ENCODE measurements at regions not wholly inside any gene's neighbourhood (a gene's known extent, or its start where the extent isn't known, plus 50 kb on each side); places are given as distances from the start of the nearest gene placed in this dataset.

DNA sequence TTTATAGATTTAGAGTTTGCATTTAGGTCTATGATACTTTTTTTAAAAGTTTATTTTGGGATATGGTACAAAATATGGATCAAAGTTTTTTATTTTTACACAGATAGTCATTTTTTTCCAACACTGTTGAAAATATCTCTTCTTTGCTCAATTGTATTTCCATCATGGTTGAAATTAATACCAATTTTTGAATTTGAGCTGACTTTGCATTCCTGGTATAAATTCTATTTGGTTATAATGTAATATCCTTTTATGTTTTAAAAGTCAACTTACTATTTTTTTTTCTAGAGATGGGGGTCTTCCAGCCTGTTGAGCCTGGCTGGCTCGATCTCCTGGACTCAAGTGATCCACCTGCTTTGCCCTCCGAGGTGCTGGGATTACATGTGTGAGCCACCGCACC, 620.1 kb downstream of the OLFM4 start:
- H3K27me3 ChIP-seq, result no peaks in the 10 kb centered on the region
- H3K9me3 ChIP-seq, result no peaks in the 10 kb centered on the region
- intact Hi-C loops (cut with DNase I), result no loop called here
- H3K4me3 ChIP-seq, result no peak overlapping the region
- TF ChIP-seq, protein P1, sequence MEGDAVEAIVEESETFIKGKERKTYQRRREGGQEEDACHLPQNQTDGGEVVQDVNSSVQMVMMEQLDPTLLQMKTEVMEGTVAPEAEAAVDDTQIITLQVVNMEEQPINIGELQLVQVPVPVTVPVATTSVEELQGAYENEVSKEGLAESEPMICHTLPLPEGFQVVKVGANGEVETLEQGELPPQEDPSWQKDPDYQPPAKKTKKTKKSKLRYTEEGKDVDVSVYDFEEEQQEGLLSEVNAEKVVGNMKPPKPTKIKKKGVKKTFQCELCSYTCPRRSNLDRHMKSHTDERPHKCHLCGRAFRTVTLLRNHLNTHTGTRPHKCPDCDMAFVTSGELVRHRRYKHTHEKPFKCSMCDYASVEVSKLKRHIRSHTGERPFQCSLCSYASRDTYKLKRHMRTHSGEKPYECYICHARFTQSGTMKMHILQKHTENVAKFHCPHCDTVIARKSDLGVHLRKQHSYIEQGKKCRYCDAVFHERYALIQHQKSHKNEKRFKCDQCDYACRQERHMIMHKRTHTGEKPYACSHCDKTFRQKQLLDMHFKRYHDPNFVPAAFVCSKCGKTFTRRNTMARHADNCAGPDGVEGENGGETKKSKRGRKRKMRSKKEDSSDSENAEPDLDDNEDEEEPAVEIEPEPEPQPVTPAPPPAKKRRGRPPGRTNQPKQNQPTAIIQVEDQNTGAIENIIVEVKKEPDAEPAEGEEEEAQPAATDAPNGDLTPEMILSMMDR (IDR thresholded peaks at IDR 0.05), result no peak
- no peak for TF ChIP-seq POLR2A (IDR thresholded peaks at IDR 0.05)
- no peak overlapping the region for H3K27ac ChIP-seq
- DNase-seq, result no peak
- WGBS, 2 donors, result 78 to 79% methylated on average over 3 of the region's 3 CpGs
- no peaks in the 10 kb centered on the region for H3K36me3 ChIP-seq
- H3K4me1 ChIP-seq, result no peaks in the 10 kb centered on the region

DNA sequence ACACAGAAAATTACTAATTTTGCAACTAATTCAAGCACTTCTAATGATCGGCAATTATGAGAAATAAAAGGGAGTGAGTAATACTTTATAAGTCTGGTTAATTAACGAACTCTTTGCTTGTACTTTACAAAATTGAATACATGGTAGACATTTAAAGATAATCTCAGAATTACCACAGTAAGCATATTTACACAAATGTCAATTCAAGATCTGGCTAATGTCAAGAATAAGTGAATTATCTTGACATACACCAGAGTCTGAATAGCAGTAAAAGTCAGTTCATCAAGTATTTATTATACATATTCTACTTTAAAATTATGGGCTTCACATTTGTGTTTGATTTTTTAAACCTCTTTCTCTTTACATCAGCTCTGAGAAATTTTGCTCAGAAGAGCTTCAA, 643.4 kb downstream of the OLFM4 start:
- DNase-seq, result no peak
- TF ChIP-seq POLR2A (IDR thresholded peaks at IDR 0.05), result no peak
- TF ChIP-seq, protein P1 (IDR thresholded peaks at IDR 0.05), result no peak
- intact Hi-C loops (cut with DNase I), result no loop called here
- Histone ChIP-seq H3K36me3 (no peaks in the 10 kb centered on the region), H3K4me3 (no peak overlapping the region), H3K27me3 (no peaks in the 10 kb centered on the region), H3K27ac (no peak overlapping the region), H3K4me1 (no peaks in the 10 kb centered on the region), H3K9me3 (no peaks in the 10 kb centered on the region)
- 56 to 69% methylated on average over 2 of the region's 2 CpGs for WGBS, 2 donors

DNA sequence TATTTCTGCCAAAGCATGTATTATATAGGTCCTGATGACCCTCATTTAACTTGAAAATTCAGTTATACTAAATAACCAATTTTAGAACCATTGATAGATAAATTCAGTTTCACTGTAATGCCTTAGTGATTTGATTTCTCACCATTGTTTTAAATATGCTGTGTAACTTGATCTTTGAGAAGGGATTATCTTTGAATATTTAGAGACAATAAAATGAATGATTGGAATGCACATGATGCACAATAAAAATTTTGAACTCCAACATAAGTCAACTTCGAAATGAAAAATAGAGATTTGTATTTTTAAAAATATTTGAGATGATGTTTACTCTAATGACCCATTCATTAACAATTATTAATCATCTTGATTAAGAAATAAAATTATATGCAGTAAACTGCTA, 654.5 kb downstream of the OLFM4 start:
- H3K9me3 ChIP-seq, result no peaks in the 10 kb centered on the region
- intact Hi-C loops (cut with DNase I), result no loop called here
- H3K27ac ChIP-seq, result no peak overlapping the region
- no peak overlapping the region for H3K4me3 ChIP-seq
- H3K36me3 ChIP-seq, result no peaks in the 10 kb centered on the region
- TF ChIP-seq, protein P1 (IDR thresholded peaks at IDR 0.05), result no peak
- TF ChIP-seq POLR2A (IDR thresholded peaks at IDR 0.05), result no peak
- DNase-seq, result no peak
- no peaks in the 10 kb centered on the region for H3K4me1 ChIP-seq
- H3K27me3 ChIP-seq, result no peaks in the 10 kb centered on the region
- WGBS, 2 donors, result 33 to 38% methylated on average over 1 of the region's 1 CpG

DNA sequence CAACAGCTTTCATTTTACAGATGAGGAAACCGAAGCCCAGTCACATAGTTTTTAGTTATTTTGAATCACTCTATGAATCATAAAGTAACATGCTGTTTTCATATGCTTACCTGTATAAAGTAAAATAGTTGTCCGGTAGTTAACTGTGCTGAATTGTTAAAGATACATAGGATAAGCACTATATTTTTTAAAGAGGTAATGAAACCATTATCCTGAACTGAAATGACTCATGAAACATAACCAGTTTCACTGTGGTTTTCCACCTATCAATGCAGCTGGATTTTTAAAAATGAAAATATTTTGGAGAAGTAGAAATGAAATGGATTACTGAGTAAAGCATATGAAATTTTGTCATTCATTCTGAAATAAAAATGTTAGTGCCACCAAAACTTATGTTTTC, 655.0 kb downstream of the OLFM4 start:
- Histone ChIP-seq H3K4me3 (no peak overlapping the region), H3K27me3 (no peaks in the 10 kb centered on the region), H3K27ac (no peak overlapping the region), H3K36me3 (no peaks in the 10 kb centered on the region), H3K4me1 (no peaks in the 10 kb centered on the region), H3K9me3 (no peaks in the 10 kb centered on the region)
- 70 to 79% methylated on average over 2 of the region's 2 CpGs for WGBS, 2 donors
- intact Hi-C loops (cut with DNase I), result no loop called here
- no peak for DNase-seq
- TF ChIP-seq POLR2A (IDR thresholded peaks at IDR 0.05), result no peak
- TF ChIP-seq, protein P1 (IDR thresholded peaks at IDR 0.05), result no peak

DNA sequence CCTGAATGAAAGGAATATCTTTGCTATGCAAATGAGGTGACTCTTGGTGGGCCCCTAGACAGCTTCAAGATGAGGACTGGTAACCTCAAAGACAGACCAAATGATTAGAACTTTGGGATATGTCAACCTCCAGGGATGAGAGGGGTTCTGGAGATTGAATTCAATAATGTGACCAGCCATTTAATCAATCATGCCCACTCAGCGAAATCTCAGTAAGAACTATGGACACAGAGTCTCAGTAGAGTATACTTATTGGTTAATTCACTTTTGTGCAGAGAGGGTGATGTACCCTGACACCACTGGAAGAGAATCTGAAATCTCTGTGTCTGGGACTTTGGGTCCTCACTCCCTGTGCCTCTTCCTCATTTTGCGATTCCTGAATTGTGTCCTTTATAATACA, 662.8 kb downstream of the OLFM4 start:
- H3K27ac ChIP-seq, result no peak overlapping the region
- no peaks in the 10 kb centered on the region for H3K36me3 ChIP-seq
- intact Hi-C loops (cut with DNase I), result no loop called here
- H3K9me3 ChIP-seq, result peaks cover 0 to 4% (median 0%) of the 10 kb centered on the region in 3 donors
- no peak for DNase-seq
- H3K27me3 ChIP-seq, result no peaks in the 10 kb centered on the region
- no peaks in the 10 kb centered on the region for H3K4me1 ChIP-seq
- H3K4me3 ChIP-seq, result no peak overlapping the region
- TF ChIP-seq, protein P1 (IDR thresholded peaks at IDR 0.05), result no peak
- no peak for TF ChIP-seq POLR2A (IDR thresholded peaks at IDR 0.05)
- WGBS, 2 donors, result 69 to 76% methylated on average over 2 of the region's 2 CpGs

Data from esophagus squamous epithelium (tissue), 5 donors.